Neural cell (in vitro differentiated cells): ENCODE measurements at regions not wholly inside any gene's neighbourhood (a gene's known extent, or its start where the extent isn't known, plus 50 kb on each side); places are given as distances from the start of the nearest gene placed in this dataset.

ENCODE experiments used
- H2AFZ ChIP-seq: fragments of 200-600, 300-800 bp; sonication (generic), shearing (Covaris generic); 2 replicates; pipeline ENCODE4 v1.6.0; 2014; ENCODE audit warnings: low read depth, mild to moderate bottlenecking, antibody characterized with exemption, low read length, moderate library complexity
- H3F3A ChIP-seq: fragments of 200-600 bp; shearing (Covaris generic); 2 replicates; pipeline ENCODE4 v1.6.1; 2016; ENCODE audit warnings: mild to moderate bottlenecking, moderate library complexity, mixed read lengths, antibody characterized with exemption, low read length; ENCODE audit not compliant: insufficient read depth, poor library complexity, severe bottlenecking
- H3K27ac ChIP-seq: fragments of 200-600, 300-800 bp; sonication (generic), shearing (Covaris generic); 2 replicates; pipeline ENCODE4 v1.5.1; 2014; ENCODE audit warnings: mild to moderate bottlenecking, low read length, moderate library complexity
- H3K27me3 ChIP-seq: fragments of 300-800, 200-600 bp; sonication (generic), shearing (Covaris generic); 2 replicates; pipeline ENCODE4 v1.6.0; 2014; ENCODE audit warnings: mild to moderate bottlenecking, low read depth, low read length, moderate library complexity; ENCODE audit not compliant: insufficient read depth
- H3K36me3 ChIP-seq: fragments of 300-800, 200-600 bp; sonication (generic), shearing (Covaris generic); 2 replicates; pipeline ENCODE4 v1.5.1; 2014; ENCODE audit warnings: mild to moderate bottlenecking, antibody characterized with exemption, low read length, moderate library complexity; ENCODE audit not compliant: insufficient read depth
- H3K4me2 ChIP-seq: fragments of 300-800, 200-600 bp; sonication (generic), shearing (Covaris generic); 2 replicates; pipeline ENCODE4 v1.6.0; 2014; ENCODE audit warnings: mild to moderate bottlenecking, low read length
- H3K4me3 ChIP-seq: fragments of 300-800, 200-600 bp; sonication (generic), shearing (Covaris generic); 2 replicates; pipeline ENCODE4 v1.5.1; 2014; ENCODE audit warnings: mild to moderate bottlenecking, low read length, moderate library complexity
- H3K79me2 ChIP-seq: fragments of 200-600 bp; shearing (Covaris generic); replicated peaks from 2 replicates; pipeline ENCODE4 v1.6.0; 2014; ENCODE audit warnings: mild to moderate bottlenecking, low read length, moderate library complexity; ENCODE audit not compliant: insufficient read depth
- H3K9ac ChIP-seq: fragments of 300-800, 200-600 bp; sonication (generic), shearing (Covaris generic); 2 replicates; pipeline ENCODE4 v1.6.1; 2016; ENCODE audit warnings: mild to moderate bottlenecking, low read length, mixed read lengths
- H3K9me2 ChIP-seq: fragments of 200-600 bp; shearing (Covaris generic); 2 replicates; pipeline ENCODE4 v1.6.1; 2016; ENCODE audit warnings: mild to moderate bottlenecking, low read length, mixed read lengths; ENCODE audit not compliant: insufficient read depth
- H3K9me3 ChIP-seq: fragments of 200-600, 300-800 bp; sonication (generic), shearing (Covaris generic); 2 replicates; pipeline ENCODE4 v1.6.1; 2016; ENCODE audit warnings: mild to moderate bottlenecking, mixed run types, low read length, moderate library complexity, mixed read lengths
- H4K20me1 ChIP-seq: fragments of 200-600 bp; shearing (Covaris generic); 2 replicates; pipeline ENCODE4 v1.6.1; 2016; ENCODE audit warnings: mild to moderate bottlenecking, mixed run types; ENCODE audit not compliant: insufficient read depth
- CTCF ChIP-seq: fragments of 450-650 bp; IDR thresholded peaks from 2 replicates; pipeline ENCODE4 v1.5.1; 2014; ENCODE audit warnings: antibody characterized with exemption, mild to moderate bottlenecking, moderate library complexity; ENCODE audit not compliant: poor library complexity, severe bottlenecking
- EP300 ChIP-seq: fragments of 450-650 bp; conservative IDR thresholded peaks from 2 replicates; pipeline ENCODE4 v1.6.1; 2014; ENCODE audit warnings: antibody characterized with exemption, mild to moderate bottlenecking, moderate library complexity; ENCODE audit not compliant: poor library complexity, severe bottlenecking
- EZH2 ChIP-seq: fragments of 200-600, 300-800 bp; shearing (Covaris generic), sonication (generic); IDR thresholded peaks from 2 replicates; pipeline ENCODE4 v1.6.1; 2014; ENCODE audit warnings: antibody characterized with exemption, low read length, borderline replicate concordance, mild to moderate bottlenecking; ENCODE audit not compliant: insufficient read depth, poor library complexity, severe bottlenecking
- MXI1 ChIP-seq: fragments of 450-650 bp; conservative IDR thresholded peaks from 2 replicates; pipeline ENCODE4 v1.6.1; 2014; ENCODE audit warnings: antibody characterized with exemption, mild to moderate bottlenecking; ENCODE audit not compliant: poor library complexity, severe bottlenecking
- POLR2AphosphoS5 ChIP-seq: IDR thresholded peaks from 2 replicates; pipeline ENCODE4 v1.6.1; 2012
- RAD21 ChIP-seq: fragments of 450-650 bp; conservative IDR thresholded peaks from 2 replicates; pipeline ENCODE4 v1.6.1; 2014; ENCODE audit warnings: antibody characterized with exemption, mild to moderate bottlenecking, moderate library complexity
- REST ChIP-seq: IDR thresholded peaks from 2 replicates; pipeline ENCODE4 v1.6.1; 2012; ENCODE audit warnings: borderline replicate concordance
- SMC3 ChIP-seq: fragments of 450-650 bp; conservative IDR thresholded peaks from 2 replicates; pipeline ENCODE4 v1.6.1; 2014; ENCODE audit warnings: antibody characterized with exemption, mild to moderate bottlenecking, moderate library complexity; ENCODE audit not compliant: poor library complexity
- TAF1 ChIP-seq: IDR thresholded peaks from 2 replicates; pipeline ENCODE4 v1.6.1; 2012; ENCODE audit warnings: low read depth

GRCh38 chr10:4457597-4457996, 368.4 kb upstream of the AKR1E2 start:
- Histone ChIP-seq H3F3A (no peaks in the 10 kb centered on the region), H3K9ac (no peak overlapping the region), H2AFZ (no peak overlapping the region), H3K79me2 (no peaks in the 10 kb centered on the region), H4K20me1 (no peaks in the 10 kb centered on the region), H3K4me3 (no peak overlapping the region), H3K27me3 (no peaks in the 10 kb centered on the region), H3K9me2 (no peaks in the 10 kb centered on the region), H3K9me3 (no peaks in the 10 kb centered on the region), H3K4me2 (no peak overlapping the region), H3K27ac (no peak overlapping the region), H3K36me3 (no peaks in the 10 kb centered on the region)
- no peak for TF ChIP-seq REST

GRCh38 chr10:4456776-4457175, 369.2 kb upstream of the AKR1E2 start:
- H3K36me3 ChIP-seq: no peaks in the 10 kb centered on the region
- H3K4me3 ChIP-seq: no peak overlapping the region
- no peaks in the 10 kb centered on the region for H4K20me1 ChIP-seq
- no peaks in the 10 kb centered on the region for H3K9me2 ChIP-seq
- no peaks in the 10 kb centered on the region for H3K79me2 ChIP-seq
- H2AFZ ChIP-seq: no peak overlapping the region
- no peak overlapping the region for H3K4me2 ChIP-seq
- no peak overlapping the region for H3K27ac ChIP-seq
- no peaks in the 10 kb centered on the region for H3F3A ChIP-seq
- no peaks in the 10 kb centered on the region for H3K27me3 ChIP-seq
- no peak overlapping the region for H3K9ac ChIP-seq
- H3K9me3 ChIP-seq: no peaks in the 10 kb centered on the region
- TF ChIP-seq TAF1 (no peak), RAD21 (no peak), SMC3 (no peak), MXI1 (no peak), REST (no peak), EP300 (no peak), POLR2AphosphoS5 (no peak), CTCF (no peak), EZH2 (no peak)
